ENCODE measurements at regions not wholly inside any gene's neighbourhood (a gene's known extent, or its start where the extent isn't known, plus 50 kb on each side); places are given as distances from the start of the nearest gene placed in this dataset.

- H3K9me3 ChIP-seq (ENCODE audit: insufficient read depth, low read depth, low read length) = no peaks in the 10 kb centered on the region
- H3K9ac ChIP-seq (ENCODE audit: low read depth, low read length, poor library complexity, severe bottlenecking) = no peak overlapping the region
- H4K20me1 ChIP-seq (ENCODE audit: insufficient read depth, low read length, poor library complexity, severe bottlenecking) = no peaks in the 10 kb centered on the region
- no peak overlapping the region for H3K4me2 ChIP-seq (ENCODE audit: low read depth, low read length, poor library complexity, severe bottlenecking)
- H3K36me3 ChIP-seq (ENCODE audit: insufficient read depth, low read length) = no peaks in the 10 kb centered on the region
- H3K79me2 ChIP-seq (ENCODE audit: insufficient read depth, low read length) = no peaks in the 10 kb centered on the region
- H3K4me1 ChIP-seq (ENCODE audit: insufficient read depth, low read length, poor library complexity, severe bottlenecking) = no peaks in the 10 kb centered on the region
- no peaks in the 10 kb centered on the region for H3F3A ChIP-seq (ENCODE audit: low read depth)
- H2AFZ ChIP-seq (ENCODE audit: low read length) = no peak overlapping the region
- H3K4me3 ChIP-seq (ENCODE audit: low read length, poor library complexity, severe bottlenecking) = no peak overlapping the region
- TF ChIP-seq EZH2phosphoT487 (IDR thresholded peaks at IDR 0.05; ENCODE audit: borderline replicate concordance) = no peak
- TF ChIP-seq CTCF (conservative IDR thresholded peaks at IDR 0.05; ENCODE audit: low read length) = no peak
- H3K9me2 ChIP-seq (replicated peaks; ENCODE audit: low read depth, low read length) = no peaks in the 10 kb centered on the region
- no peaks in the 10 kb centered on the region for H3K27me3 ChIP-seq (ENCODE audit: insufficient read depth, low read length, poor library complexity, severe bottlenecking)
Measured at GRCh38 chr1:209162651-209163050, 420.9 kb upstream of the CAMK1G start.

GRCh38 chr1:209168204-209168603, 415.3 kb upstream of the CAMK1G start:
- H3K4me1 ChIP-seq (ENCODE audit: insufficient read depth, low read length, poor library complexity, severe bottlenecking) = no peaks in the 10 kb centered on the region
- TF ChIP-seq EZH2phosphoT487 (IDR thresholded peaks at IDR 0.05; ENCODE audit: borderline replicate concordance) = no peak
- no peak for TF ChIP-seq CTCF (conservative IDR thresholded peaks at IDR 0.05; ENCODE audit: low read length)
- H3K9ac ChIP-seq (ENCODE audit: low read depth, low read length, poor library complexity, severe bottlenecking) = no peak overlapping the region
- no peaks in the 10 kb centered on the region for H3K9me2 ChIP-seq (replicated peaks; ENCODE audit: low read depth, low read length)
- no peak overlapping the region for H3K4me2 ChIP-seq (ENCODE audit: low read depth, low read length, poor library complexity, severe bottlenecking)
- no peaks in the 10 kb centered on the region for H3F3A ChIP-seq (ENCODE audit: low read depth)
- no peaks in the 10 kb centered on the region for H3K9me3 ChIP-seq (ENCODE audit: insufficient read depth, low read depth, low read length)
- no peaks in the 10 kb centered on the region for H3K79me2 ChIP-seq (ENCODE audit: insufficient read depth, low read length)
- no peak overlapping the region for H3K4me3 ChIP-seq (ENCODE audit: low read length, poor library complexity, severe bottlenecking)
- H4K20me1 ChIP-seq (ENCODE audit: insufficient read depth, low read length, poor library complexity, severe bottlenecking) = no peaks in the 10 kb centered on the region
- H3K27me3 ChIP-seq (ENCODE audit: insufficient read depth, low read length, poor library complexity, severe bottlenecking) = no peaks in the 10 kb centered on the region
- no peaks in the 10 kb centered on the region for H3K36me3 ChIP-seq (ENCODE audit: insufficient read depth, low read length)
- H2AFZ ChIP-seq (ENCODE audit: low read length) = no peak overlapping the region

- Histone ChIP-seq H3K4me3 (ENCODE audit: low read length, poor library complexity, severe bottlenecking) (no peak overlapping the region), H3K4me1 (ENCODE audit: insufficient read depth, low read length, poor library complexity, severe bottlenecking) (no peaks in the 10 kb centered on the region), H3K27me3 (ENCODE audit: insufficient read depth, low read length, poor library complexity, severe bottlenecking) (no peaks in the 10 kb centered on the region), H2AFZ (ENCODE audit: low read length) (no peak overlapping the region), H3K36me3 (ENCODE audit: insufficient read depth, low read length) (no peaks in the 10 kb centered on the region), H3K9me2 (replicated peaks; ENCODE audit: low read depth, low read length) (no peaks in the 10 kb centered on the region), H3F3A (ENCODE audit: low read depth) (no peaks in the 10 kb centered on the region), H3K79me2 (ENCODE audit: insufficient read depth, low read length) (no peaks in the 10 kb centered on the region), H3K9me3 (ENCODE audit: insufficient read depth, low read depth, low read length) (no peaks in the 10 kb centered on the region), H3K4me2 (ENCODE audit: low read depth, low read length, poor library complexity, severe bottlenecking) (no peak overlapping the region), H4K20me1 (ENCODE audit: insufficient read depth, low read length, poor library complexity, severe bottlenecking) (no peaks in the 10 kb centered on the region), H3K9ac (ENCODE audit: low read depth, low read length, poor library complexity, severe bottlenecking) (no peak overlapping the region)
- TF ChIP-seq CTCF (conservative IDR thresholded peaks at IDR 0.05; ENCODE audit: low read length) (no peak), EZH2phosphoT487 (IDR thresholded peaks at IDR 0.05; ENCODE audit: borderline replicate concordance) (no peak)
Measured at GRCh38 chr1:209171151-209171550, 412.4 kb upstream of the CAMK1G start.

Data from Loucy (cell line).